ENCODE measurements at regions not wholly inside any gene's neighbourhood (a gene's known extent, or its start where the extent isn't known, plus 50 kb on each side); places are given as distances from the start of the nearest gene placed in this dataset.
A peak's percentile ranks its signal among the peaks of the same experiment; 100 is the strongest.

DNA sequence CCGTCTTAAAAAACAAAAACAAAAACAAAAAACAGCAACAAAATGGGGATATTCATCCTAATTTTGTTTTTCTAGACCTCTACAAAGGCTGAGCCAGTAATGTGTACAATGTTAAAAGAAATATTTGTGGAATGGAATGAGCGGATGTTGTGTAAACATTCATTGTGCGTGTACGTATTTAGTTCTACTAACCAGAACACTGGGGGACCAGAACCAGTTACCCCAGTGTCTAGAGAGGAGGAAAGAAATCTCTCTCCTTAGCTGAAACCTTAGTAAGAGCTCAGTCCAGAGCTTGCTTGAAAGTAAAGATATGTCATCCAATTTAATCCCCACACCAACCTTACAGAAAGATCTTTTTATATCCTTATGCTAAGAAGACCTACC lies 106.7 kb upstream of the CPEB4 start:
- DNase-seq (ENCODE audit: low read depth in 3 of 3): no peak

DNA sequence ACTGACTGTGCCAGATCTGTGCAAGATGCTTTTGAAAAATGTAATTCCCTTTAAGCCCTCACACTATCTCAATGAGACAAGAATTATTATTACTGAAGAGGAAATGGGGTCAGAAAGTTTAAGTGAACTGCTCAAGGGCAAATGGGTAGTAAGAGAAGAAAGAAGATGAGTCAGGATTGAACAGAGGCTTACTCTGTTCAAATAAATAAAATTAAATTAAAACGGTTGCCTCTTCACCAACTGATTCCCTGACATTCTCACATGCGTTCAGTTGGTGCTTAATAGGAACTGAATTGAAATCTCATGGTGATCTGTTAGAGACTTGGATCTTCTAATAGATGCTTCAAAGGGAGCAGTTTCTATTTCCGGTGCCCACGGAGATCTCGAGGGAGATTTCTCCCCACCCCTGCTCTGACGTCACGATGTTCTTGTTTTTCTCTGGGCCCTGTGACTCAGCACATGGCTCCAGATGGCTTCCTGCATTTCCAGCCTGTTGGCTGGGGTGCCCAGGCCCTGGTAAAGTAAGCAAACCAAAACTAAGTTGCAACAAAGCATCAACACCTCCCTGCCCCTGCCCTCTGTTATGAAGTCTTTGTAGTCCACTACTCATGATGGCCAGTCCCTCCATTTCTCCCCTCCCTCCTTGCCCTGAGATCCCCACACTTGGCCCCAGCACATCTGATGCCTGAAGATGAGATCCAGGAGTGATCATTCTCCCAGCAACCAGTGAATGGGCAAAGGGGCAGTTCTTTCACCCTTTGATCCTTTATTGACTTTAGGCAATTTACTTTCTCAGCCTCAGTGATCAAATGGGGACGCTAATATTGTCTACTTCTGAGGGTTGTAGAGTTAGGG lies 106.1 kb upstream of the CPEB4 start:
- DNase-seq (ENCODE audit: low read depth in 3 of 3): peak; percentile 15 to 53 (median 41)

DNA sequence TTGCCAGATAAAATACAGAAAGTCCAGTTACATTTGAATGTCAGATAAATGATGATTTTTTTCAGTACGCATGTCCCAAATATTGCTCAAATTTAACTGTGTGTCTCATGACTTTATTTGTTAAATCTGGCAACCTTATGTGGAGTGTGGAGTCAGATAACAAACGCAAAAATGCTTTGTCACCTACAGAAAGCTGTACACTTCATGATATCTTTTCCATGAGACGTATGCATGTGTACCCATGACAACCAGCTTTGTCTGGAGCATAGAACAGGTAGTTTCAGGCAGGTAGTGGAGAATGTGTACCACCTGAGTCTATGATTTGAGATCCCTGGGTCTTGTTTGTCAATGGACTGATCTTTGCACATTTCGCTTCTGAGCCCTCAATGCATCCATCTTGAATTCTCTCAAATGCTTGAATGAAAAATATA lies 105.5 kb upstream of the CPEB4 start:
- no peak for DNase-seq (ENCODE audit: low read depth in 3 of 3)

DNA sequence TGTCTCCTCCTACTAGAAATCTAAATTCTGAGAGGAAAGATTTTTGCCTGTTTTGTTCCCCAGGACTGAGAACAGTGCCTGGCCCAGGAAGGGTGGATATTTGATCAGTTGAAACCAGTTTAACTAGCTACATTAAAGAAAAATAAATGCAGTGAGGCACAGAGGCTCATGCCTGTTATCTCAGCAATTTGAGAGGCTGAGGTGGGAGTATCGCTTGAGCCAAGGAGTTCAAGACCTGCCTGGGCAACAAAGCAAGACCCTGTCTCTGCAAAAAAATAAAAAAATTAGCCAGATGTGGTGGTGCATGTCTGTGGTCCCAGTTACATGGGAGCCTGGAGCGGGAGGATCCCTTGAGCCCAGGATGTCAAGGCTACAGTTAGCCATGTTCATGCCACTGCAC lies 104.8 kb upstream of the CPEB4 start:
- no peak for DNase-seq (ENCODE audit: low read depth in 3 of 3)

- DNase-seq (ENCODE audit: low read depth in 3 of 3): no peak
These were observed 102.7 kb upstream of the CPEB4 start for GRCh38 chr5:173785400-173785799.

DNA sequence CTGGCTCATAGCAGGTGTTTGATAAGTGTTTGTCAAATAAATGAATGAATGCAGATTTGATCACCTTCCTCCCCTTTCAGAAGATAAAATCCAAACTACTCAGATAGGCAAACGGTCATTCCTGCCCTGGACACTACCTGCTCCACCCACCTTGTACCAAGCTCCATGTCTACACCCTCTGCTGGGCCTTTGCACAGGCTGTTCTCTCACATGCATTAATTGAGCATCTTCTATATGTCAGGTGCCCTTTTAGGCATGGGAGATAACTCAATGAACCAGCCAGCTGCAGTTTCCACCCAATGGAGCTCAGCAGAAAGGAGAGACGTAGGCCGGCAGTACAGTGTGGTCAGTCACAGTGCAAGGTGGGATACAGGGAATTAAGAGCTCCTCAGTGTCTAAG lies 102.3 kb upstream of the CPEB4 start:
- DNase-seq (ENCODE audit: low read depth in 3 of 3): no peak

GRCh38 chr5:173786286-173787187 lies 101.6 kb upstream of the CPEB4 start:
- no peak for DNase-seq (ENCODE audit: low read depth in 3 of 3)

- peak in 1 of 3 donors; percentile 20 for DNase-seq (ENCODE audit: low read depth in 3 of 3)
These were observed 98.9 kb upstream of the CPEB4 start for GRCh38 chr5:173789031-173789920.

DNA sequence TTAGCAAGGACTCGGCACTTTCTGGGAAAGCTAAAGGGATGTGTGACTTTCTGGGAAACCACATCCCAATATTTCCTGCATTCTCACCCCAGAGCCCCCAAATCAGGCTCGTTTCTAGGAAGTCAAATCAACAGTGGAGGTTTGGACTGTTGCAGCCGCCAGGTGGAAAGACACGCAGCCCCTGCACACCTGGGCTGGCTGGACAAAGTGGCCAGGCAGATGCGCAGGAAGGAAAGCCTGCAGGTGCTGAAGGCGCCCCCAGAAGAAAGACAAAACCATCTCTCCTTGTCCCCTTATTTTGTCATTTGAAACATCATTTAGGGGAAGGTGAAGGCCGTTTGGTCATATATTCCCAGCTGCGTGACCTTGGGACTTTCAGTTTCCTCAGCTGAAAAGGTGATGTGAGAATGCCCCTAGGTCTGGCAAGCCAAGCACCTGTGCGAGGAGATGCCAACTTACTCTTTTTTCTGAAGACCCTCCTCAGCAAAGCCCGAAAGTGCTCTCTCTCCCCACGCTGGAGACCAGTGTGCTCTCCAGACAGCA lies 97.9 kb upstream of the CPEB4 start:
- no peak for DNase-seq (ENCODE audit: low read depth in 3 of 3)

GRCh38 chr5:173790836-173791546 lies 97.2 kb upstream of the CPEB4 start:
- no peak for DNase-seq (ENCODE audit: low read depth in 3 of 3)

- DNase-seq (ENCODE audit: low read depth in 3 of 3): no peak
These were observed 96.3 kb upstream of the CPEB4 start for GRCh38 chr5:173791878-173792277.

- no peak for DNase-seq (ENCODE audit: low read depth in 3 of 3)
These were observed 95.2 kb upstream of the CPEB4 start for GRCh38 chr5:173792781-173793547.

- DNase-seq (ENCODE audit: low read depth in 3 of 3): no peak
These were observed 94.3 kb upstream of the CPEB4 start for GRCh38 chr5:173793648-173794548.

DNA sequence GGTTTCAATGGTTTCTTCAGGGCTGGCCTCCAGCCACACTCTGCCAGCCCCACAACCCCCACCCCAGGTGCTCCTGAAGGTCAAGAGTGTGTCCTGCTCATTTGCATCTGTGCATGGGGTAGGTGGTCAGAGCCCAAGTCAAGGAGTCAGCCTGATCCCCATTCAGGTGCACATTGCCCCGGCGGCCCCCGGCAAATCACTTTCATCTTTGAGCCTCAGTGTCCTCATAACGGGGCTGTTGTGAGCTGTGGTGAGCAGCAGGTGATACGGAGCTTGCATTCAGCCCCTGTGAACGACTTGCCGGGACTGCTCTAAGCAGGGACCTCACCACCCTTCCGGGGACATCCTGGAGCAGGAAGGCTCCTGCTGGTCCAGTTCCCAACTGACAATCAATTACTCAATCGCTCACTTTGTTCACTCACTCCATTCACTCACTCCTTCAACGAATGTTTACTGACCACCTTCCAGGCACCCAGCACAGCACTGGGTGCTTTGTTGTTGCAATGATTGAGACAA lies 93.2 kb upstream of the CPEB4 start:
- DNase-seq (ENCODE audit: low read depth in 3 of 3): no peak

DNA sequence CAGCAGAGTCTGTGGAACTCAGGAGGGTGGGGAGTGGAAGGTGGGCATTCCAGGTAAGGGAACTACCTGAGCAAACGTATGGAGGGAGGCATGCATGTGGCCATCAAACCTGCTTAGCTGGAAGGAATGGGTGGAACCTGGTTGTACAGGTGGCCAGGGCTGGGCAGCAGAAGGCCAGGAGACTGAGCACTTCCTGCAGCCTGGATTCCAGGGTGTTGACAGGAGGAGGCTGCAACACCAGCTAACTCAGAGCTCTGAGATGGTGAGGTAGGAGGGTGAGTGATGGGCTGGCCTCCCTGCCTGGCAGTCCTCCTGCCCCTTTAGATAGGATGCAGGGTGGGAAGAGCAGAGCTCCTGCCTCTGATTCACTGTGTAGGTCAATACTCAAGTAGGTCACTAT lies 92.5 kb upstream of the CPEB4 start:
- DNase-seq (ENCODE audit: low read depth in 3 of 3): no peak

- DNase-seq (ENCODE audit: low read depth in 3 of 3): no peak
These were observed 91.2 kb upstream of the CPEB4 start for GRCh38 chr5:173796721-173797495.

- DNase-seq (ENCODE audit: low read depth in 3 of 3): no peak
These were observed 89.9 kb upstream of the CPEB4 start for GRCh38 chr5:173798127-173798810.

Data from stimulated activated CD4-positive, alpha-beta T cell treated with anti-CD3 and anti-CD28 coated beads, TNF-alpha, amount 100 ng/mL, for 48 hours (primary cell).